Testis (tissue), 2 donors: ENCODE measurements at regions not wholly inside any gene's neighbourhood (a gene's known extent, or its start where the extent isn't known, plus 50 kb on each side); places are given as distances from the start of the nearest gene placed in this dataset.

Source experiments
- POLR2A ChIP-seq: fragments of 450-650 bp; IDR thresholded peaks from one replicate; pipeline ENCODE4 v1.6.1; 2017; ENCODE audit warnings: antibody characterized with exemption, mild to moderate bottlenecking, moderate library complexity
- TF ChIP-seq, protein P1 (sequence below), 3 experiments: fragments of 450-650 bp in 2 of 3; fragments of 200-600 bp in 1 of 3; sonication (generic) in 1 of 3; IDR thresholded peaks; one replicate each; pipeline ENCODE4 v1.5.1; 2016 to 2019; ENCODE audit warnings: antibody characterized with exemption in 3 of 3, mild to moderate bottlenecking in 2 of 3, moderate library complexity in 1 of 3

DNA sequence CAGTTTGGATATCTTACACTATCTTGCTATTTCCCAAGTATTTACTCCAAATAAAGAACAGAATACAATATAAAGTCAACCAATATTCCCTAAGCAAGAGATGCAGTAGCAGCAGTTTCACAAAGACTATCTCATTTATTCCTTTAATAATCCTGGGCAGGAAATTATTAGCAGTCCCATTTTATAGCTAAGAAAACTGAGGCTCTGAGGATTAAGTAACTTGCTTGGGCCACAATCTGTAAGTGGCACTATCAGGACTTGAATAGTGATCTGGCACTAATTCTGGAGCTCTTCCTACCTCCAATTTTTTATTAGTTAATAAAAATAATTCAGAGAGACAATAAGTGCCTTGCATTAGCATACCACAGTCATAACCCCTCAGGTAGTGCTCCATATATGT is 611.7 kb downstream of the MCTP2 start:
- TF ChIP-seq POLR2A, result no peak
- TF ChIP-seq, protein P1, sequence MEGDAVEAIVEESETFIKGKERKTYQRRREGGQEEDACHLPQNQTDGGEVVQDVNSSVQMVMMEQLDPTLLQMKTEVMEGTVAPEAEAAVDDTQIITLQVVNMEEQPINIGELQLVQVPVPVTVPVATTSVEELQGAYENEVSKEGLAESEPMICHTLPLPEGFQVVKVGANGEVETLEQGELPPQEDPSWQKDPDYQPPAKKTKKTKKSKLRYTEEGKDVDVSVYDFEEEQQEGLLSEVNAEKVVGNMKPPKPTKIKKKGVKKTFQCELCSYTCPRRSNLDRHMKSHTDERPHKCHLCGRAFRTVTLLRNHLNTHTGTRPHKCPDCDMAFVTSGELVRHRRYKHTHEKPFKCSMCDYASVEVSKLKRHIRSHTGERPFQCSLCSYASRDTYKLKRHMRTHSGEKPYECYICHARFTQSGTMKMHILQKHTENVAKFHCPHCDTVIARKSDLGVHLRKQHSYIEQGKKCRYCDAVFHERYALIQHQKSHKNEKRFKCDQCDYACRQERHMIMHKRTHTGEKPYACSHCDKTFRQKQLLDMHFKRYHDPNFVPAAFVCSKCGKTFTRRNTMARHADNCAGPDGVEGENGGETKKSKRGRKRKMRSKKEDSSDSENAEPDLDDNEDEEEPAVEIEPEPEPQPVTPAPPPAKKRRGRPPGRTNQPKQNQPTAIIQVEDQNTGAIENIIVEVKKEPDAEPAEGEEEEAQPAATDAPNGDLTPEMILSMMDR (IDR thresholded peaks at IDR 0.05), result no peak
